SK-N-SH treated with all-trans-retinoic acid at 6 μM for 48 hours (cell line): ENCODE measurements at regions not wholly inside any gene's neighbourhood (a gene's known extent, or its start where the extent isn't known, plus 50 kb on each side); places are given as distances from the start of the nearest gene placed in this dataset.

Experiments used
- BACH2 ChIP-seq: fragments of 250-450 bp; sonication (Bioruptor Pico); IDR thresholded peaks from 2 replicates; pipeline ENCODE4 v1.9.0; 2021; ENCODE audit warnings: mild to moderate bottlenecking, borderline replicate concordance
- CREB5 ChIP-seq: fragments of 250-450 bp; sonication (Bioruptor Pico); IDR thresholded peaks from 2 replicates; pipeline ENCODE4 v1.5.1; 2020; ENCODE audit warnings: low read depth, mild to moderate bottlenecking, moderate library complexity
- GLIS3 ChIP-seq: fragments of 250-450 bp; sonication (Bioruptor Pico); IDR thresholded peaks from 2 replicates; pipeline ENCODE4 v1.5.0; 2020; ENCODE audit warnings: mild to moderate bottlenecking, moderate library complexity
- PPARA ChIP-seq: fragments of 250-450 bp; sonication (Bioruptor Pico); IDR thresholded peaks from 2 replicates; pipeline ENCODE4 v1.5.0; 2020; ENCODE audit warnings: mild to moderate bottlenecking, borderline replicate concordance
- ZC3H10 ChIP-seq: fragments of 250-450 bp; sonication (Bioruptor Pico); IDR thresholded peaks from 2 replicates; pipeline ENCODE4 v1.5.1; 2021; ENCODE audit warnings: mild to moderate bottlenecking, moderate library complexity
- ZFP3 ChIP-seq: fragments of 250-450 bp; sonication (Bioruptor Pico); IDR thresholded peaks from 2 replicates; pipeline ENCODE4 v1.5.0; 2020; ENCODE audit warnings: mild to moderate bottlenecking, moderate library complexity

- TF ChIP-seq GLIS3 (CRISPR knock-in tag) (no peak), ZC3H10 (CRISPR knock-in tag) (no peak), BACH2 (CRISPR knock-in tag) (no peak), ZFP3 (CRISPR knock-in tag) (no peak), CREB5 (CRISPR knock-in tag) (no peak), PPARA (CRISPR knock-in tag) (no peak)
Observed at GRCh38 chr17:70752966-70753467, 583.7 kb downstream of the KCNJ2 start.
